ENCODE measurements at regions not wholly inside any gene's neighbourhood (a gene's known extent, or its start where the extent isn't known, plus 50 kb on each side); places are given as distances from the start of the nearest gene placed in this dataset.

- TF ChIP-seq ZNF331 (CRISPR knock-in tag; IDR thresholded peaks at IDR 0.05; ENCODE audit: low read depth) (no peak), EZH2 (IDR thresholded peaks at IDR 0.05; ENCODE audit: low read depth, unreplicated experiment) (no peak), CREB1 (CRISPR knock-in tag; IDR thresholded peaks at IDR 0.05; ENCODE audit: low read depth) (no peak), ZNF114 (CRISPR knock-in tag; IDR thresholded peaks at IDR 0.05) (no peak), ETS1 (IDR thresholded peaks at IDR 0.05) (no peak), REST (IDR thresholded peaks at IDR 0.05; ENCODE audit: unreplicated experiment) (no peak)
- ATAC-seq, result no peak
- H2AFZ ChIP-seq, result no peak overlapping the region
These were observed 154.5 kb upstream of the CCDC68 start for GRCh38 chr18:55113800-55114199.

GRCh38 chr18:55111271-55111670 is 152.0 kb upstream of the CCDC68 start:
- Mint-ChIP-seq H3K27me3 (ENCODE audit: insufficient read depth, low read depth, poor library complexity) (no peaks in the 10 kb centered on the region), H3K4me3 (no peak overlapping the region), H3K27ac (no peak overlapping the region), H3K9me3 (no peaks in the 10 kb centered on the region), H3K4me1 (peaks cover 12% of the 10 kb centered on the region), H3K36me3 (ENCODE audit: low read depth) (no peaks in the 10 kb centered on the region)
- Histone ChIP-seq H4K20me1 (replicated peaks; ENCODE audit: insufficient read depth) (no peaks in the 10 kb centered on the region), H2AFZ (no peak overlapping the region), H3K4me3 (no peak overlapping the region), H3F3A (replicated peaks; ENCODE audit: low read depth) (no peaks in the 10 kb centered on the region), H3K4me1 (ENCODE audit: insufficient read depth) (peaks cover 6% of the 10 kb centered on the region; the same call in 1 of the 2 replicates), H3K4me2 (no peak overlapping the region), H3K79me2 (replicated peaks; ENCODE audit: insufficient read depth) (no peaks in the 10 kb centered on the region), H3K9me2 (ENCODE audit: insufficient read depth) (peaks cover 20% of the 10 kb centered on the region), H3K27me3 (ENCODE audit: insufficient read depth) (no peaks in the 10 kb centered on the region), H3K36me3 (ENCODE audit: insufficient read depth) (no peaks in the 10 kb centered on the region), H3K27ac (ENCODE audit: low read depth) (no peak overlapping the region)
- DNase-seq (ENCODE audit: low spot score) (no peak), ATAC-seq (no peak)
- TF ChIP-seq STAT1 (IDR thresholded peaks at IDR 0.05; ENCODE audit: unreplicated experiment) (no peak), JUNB (IDR thresholded peaks at IDR 0.05; ENCODE audit: unreplicated experiment) (no peak), EZH2 (IDR thresholded peaks at IDR 0.05; ENCODE audit: low read depth, unreplicated experiment) (no peak), ZNF114 (CRISPR knock-in tag; IDR thresholded peaks at IDR 0.05) (no peak), CREB1 (CRISPR knock-in tag; IDR thresholded peaks at IDR 0.05; ENCODE audit: low read depth) (no peak), NANOG (IDR thresholded peaks at IDR 0.05; ENCODE audit: borderline replicate concordance) (no peak), ZNF331 (CRISPR knock-in tag; IDR thresholded peaks at IDR 0.05; ENCODE audit: low read depth) (no peak), ZNF462 (CRISPR knock-in tag; IDR thresholded peaks at IDR 0.05) (no peak)

More at GRCh38 chr18:55113800-55114199, 154.5 kb upstream of the CCDC68 start:
- H3K4me1 Mint-ChIP-seq, result peaks cover 12% of the 10 kb centered on the region
- Histone ChIP-seq H3K36me3 (ENCODE audit: insufficient read depth) (no peaks in the 10 kb centered on the region), H3K79me2 (replicated peaks; ENCODE audit: insufficient read depth) (no peaks in the 10 kb centered on the region), H3K4me2 (no peak overlapping the region), H3K9me2 (ENCODE audit: insufficient read depth) (peaks cover 23% of the 10 kb centered on the region), H3F3A (replicated peaks; ENCODE audit: low read depth) (no peaks in the 10 kb centered on the region), H4K20me1 (replicated peaks; ENCODE audit: insufficient read depth) (no peaks in the 10 kb centered on the region), H3K4me1 (ENCODE audit: insufficient read depth) (peaks cover 6% of the 10 kb centered on the region; the same call in 1 of the 2 replicates), H3K27ac (ENCODE audit: low read depth) (no peak overlapping the region), H3K4me3 (no peak overlapping the region), H3K27me3 (ENCODE audit: insufficient read depth) (no peaks in the 10 kb centered on the region)
- H3K4me3 Mint-ChIP-seq, result no peak overlapping the region
- no peaks in the 10 kb centered on the region for H3K9me3 Mint-ChIP-seq
- no peaks in the 10 kb centered on the region for H3K36me3 Mint-ChIP-seq (ENCODE audit: low read depth)
- DNase-seq (ENCODE audit: low spot score), result no peak
- no peak overlapping the region for H3K27ac Mint-ChIP-seq
- no peaks in the 10 kb centered on the region for H3K27me3 Mint-ChIP-seq (ENCODE audit: insufficient read depth, low read depth, poor library complexity)
